C4-2B (cell line): ENCODE measurements at regions not wholly inside any gene's neighbourhood (a gene's known extent, or its start where the extent isn't known, plus 50 kb on each side); places are given as distances from the start of the nearest gene placed in this dataset.

Source experiments
- CTCF ChIP-seq: fragments of 450-650 bp; conservative IDR thresholded peaks from 2 replicates; pipeline ENCODE4 v1.5.1; 2017; ENCODE audit warnings: mild to moderate bottlenecking
- ZFX ChIP-seq: fragments of 450-650 bp; IDR thresholded peaks from 2 replicates; pipeline ENCODE4 v1.6.1; 2017

- TF ChIP-seq CTCF (no peak), ZFX (no peak)
Measured at GRCh38 chr19:27859689-27860088, 1353.3 kb downstream of the UQCRFS1 start.
